HG03280 (cell line): ENCODE measurements at regions not wholly inside any gene's neighbourhood (a gene's known extent, or its start where the extent isn't known, plus 50 kb on each side); places are given as distances from the start of the nearest gene placed in this dataset.
A peak's percentile ranks its signal among the peaks of the same experiment; 100 is the strongest.

Source experiments
- ATAC-seq: cut with Tn5 transposase; IDR thresholded peaks from one replicate; pipeline ENCODE4 v1.9.1; 2021; ENCODE audit warnings: mild to moderate bottlenecking, moderate library complexity; ENCODE audit not compliant: unreplicated experiment

DNA sequence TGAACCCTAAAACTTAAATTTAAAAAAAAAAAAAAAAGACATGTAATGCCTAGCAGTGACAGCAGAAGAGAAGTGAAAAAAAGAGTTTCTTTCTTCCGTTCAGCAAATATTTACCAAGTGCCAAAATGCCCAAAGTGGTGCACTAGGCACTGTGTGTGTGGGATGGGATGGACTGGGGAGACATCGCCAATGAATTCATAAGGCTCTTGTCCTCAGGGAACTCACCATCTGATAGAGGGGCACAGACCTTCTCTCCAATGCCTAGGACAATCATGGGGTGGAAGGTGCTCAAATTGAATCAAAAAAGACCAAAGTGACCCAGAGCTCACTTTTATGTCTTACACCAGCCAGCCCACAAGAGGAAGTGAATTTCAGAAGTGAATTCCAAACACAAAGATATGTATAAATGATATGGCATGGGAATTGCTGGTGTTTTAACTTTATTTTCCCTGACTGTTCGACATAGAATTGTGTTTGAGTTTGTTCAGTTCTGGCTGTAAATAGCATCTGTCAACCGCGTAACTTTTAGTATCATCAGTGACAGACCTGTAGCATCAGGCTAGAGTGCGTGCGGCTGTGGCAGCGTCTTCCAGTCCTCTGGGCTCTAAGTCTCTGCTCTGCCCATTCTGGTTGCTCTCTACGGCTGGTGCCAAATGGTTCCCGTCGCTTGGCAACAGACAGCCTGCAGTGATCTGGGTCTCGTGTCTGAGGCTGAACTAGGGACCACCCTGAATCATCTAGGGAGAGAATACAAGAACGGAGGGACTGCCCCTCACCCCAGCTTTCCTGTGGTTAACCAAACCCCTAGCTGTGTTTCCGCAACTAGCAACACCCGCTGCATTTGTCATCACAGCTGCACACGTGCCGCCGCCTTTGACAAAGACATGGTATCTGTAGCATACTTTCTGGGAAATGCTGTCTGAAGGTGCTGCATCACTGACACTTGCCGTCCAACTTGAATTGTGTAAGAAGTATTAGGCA lies 154.0 kb upstream of the THBS1 start:
- ATAC-seq, result peak; percentile 85

DNA sequence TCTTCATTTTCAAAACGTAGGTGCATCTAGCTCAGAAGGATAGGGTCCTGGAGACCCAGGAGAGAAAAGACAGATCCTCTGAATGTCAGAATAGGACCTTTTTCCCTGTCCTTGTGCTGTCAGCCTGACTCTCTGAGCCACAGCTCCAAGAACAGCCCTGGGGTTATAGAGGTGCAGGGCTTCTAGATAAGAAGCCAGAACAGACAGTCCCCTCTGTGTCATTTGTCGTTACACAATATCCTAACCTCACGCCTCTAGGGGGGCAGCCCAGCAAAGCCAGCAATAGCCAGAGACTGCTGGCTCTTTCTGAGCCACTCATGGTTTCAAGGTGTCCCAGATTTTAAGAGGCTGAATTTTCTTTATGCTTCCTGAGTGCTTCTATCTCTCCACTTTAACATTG lies 153.2 kb upstream of the THBS1 start:
- no peak for ATAC-seq

DNA sequence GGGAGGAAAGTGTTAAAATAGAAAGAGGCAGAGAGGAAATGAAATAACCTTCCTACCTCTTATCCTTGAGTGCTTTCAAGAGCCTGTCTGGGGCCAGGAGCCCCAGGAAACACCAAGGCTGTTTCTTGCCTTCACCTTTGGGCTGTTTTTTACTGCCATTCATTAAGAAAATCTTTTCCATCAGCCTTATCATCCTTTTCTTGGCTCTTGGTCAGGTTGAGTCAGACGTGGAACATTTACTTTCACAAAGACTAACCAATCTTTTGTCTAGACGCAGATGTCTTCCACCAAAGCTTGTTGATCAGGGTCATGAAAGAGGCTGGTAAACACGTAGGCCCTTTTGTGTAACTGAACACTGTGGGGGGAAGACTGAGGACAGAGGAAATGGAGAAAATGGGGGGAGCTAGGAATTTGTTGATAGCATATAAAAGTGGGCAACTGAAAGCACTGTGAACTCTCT lies 151.0 kb upstream of the THBS1 start:
- no peak for ATAC-seq

DNA sequence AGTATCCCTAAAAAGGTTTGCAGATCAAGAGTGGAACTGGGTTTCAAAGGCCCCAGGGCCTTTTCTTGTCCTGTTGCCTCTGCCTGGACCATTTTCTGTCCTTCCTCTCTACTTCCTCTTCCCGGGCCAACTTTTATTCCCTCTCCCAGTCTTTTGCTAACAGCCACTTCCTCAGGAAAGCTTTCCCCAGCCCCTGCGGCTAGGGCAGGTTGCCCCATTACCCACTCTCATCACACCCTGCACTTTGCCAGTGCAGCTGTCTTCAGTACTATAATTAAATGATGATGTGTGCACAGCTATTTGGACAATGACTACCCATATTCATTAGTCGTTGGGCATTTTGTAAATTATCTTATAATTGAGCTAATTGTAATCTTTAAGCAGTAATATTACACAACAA lies 150.5 kb upstream of the THBS1 start:
- no peak for ATAC-seq

DNA sequence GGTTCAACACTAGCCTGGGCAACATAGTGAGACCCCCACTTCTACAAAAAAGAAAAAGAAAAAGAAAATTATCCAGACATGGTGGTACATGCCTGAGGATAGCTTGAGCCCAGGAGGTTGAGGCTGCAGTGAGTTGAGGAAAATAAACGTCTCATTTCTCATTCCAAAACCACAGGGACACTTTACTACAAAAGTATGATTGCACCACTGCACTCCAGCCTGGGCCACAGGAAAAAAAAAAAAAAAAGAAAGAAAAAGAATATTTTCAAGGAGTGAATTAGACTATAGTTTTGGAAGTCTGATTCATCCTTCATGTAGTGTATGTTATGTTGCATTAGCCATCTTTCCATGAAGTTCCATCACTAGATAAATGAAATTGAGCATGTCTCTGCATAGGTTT lies 149.5 kb upstream of the THBS1 start:
- no peak for ATAC-seq

DNA sequence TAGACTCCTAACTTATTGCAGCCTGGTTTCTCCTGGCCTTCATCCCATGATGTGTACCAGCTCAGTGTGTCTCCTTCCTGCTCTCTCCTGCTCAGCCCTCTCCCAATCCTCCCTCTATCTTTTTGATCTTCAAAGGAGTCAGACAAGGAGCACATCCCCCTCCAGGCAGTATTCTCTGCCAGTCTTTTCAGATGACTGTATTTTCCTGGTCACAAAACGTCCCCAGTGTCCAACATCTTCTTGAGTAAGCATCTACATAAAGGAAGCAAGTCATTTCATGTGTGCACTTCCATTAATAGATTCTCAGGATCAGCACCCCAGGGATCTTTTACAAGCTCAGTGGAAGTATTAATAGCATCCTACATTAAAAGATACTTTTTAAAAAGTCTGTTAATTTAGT lies 148.9 kb upstream of the THBS1 start:
- ATAC-seq, result no peak

DNA sequence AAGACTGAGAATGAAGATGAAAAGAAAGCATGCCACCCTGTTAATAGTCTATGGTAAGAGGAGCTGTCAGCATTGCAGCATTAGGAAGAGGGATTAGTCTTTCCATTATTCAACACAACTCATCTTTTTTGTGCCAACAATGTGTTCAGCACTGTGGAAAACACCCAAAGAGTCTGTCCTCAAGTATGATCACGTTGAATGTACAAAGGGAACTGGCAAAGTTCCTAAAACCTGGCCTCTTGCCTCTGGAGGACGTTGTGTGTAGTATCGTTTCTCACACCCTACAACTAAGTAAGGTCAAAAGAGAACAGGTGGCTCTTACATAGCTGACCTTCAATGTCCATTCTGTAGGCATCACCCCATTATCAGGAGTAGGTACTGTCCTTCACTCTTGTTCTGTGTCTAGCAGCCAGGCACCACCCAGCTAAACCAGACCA lies 147.9 kb upstream of the THBS1 start:
- no peak for ATAC-seq

DNA sequence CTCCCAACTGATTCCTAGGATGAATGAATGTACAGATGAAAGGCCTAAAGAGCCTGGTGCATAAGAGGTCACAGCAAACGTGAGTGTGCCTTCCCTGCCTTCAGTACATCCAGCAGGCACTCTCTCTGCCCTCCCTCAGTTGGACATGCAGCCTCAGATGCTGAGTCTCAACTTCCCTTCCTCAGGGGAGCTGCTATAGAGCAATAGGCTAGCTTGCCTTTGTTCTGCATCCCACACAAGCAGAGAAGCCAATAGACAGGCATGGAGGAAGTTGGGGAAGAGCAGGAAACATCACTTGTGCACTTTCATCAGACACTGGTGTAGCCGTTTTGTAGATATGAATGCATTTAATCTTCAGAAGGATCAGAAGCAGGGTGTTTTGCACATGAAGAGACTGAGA lies 147.5 kb upstream of the THBS1 start:
- ATAC-seq, result no peak

DNA sequence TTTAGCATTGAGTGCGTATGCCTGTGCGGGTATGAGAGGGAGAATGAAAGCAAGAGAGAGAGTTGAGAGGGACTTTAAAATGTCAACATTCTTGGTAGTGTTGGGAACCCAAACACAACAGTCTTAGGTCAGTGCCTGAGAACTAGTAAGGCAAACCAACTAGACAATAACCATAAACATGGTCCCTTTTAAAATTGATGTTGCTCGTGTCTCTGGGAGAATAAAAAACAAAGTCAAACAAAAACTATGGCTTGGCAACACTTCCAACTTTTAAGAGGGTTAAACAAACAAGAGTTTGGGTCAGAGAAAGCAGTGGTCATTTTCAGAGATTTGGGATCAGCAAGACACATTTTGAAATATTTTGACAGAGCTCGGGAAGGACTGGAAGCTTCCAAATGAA lies 146.7 kb upstream of the THBS1 start:
- no peak for ATAC-seq

- ATAC-seq, result no peak
Observed at GRCh38 chr15:39434751-39435238, 146.1 kb upstream of the THBS1 start.

GRCh38 chr15:39435244-39435643 lies 145.6 kb upstream of the THBS1 start:
- no peak for ATAC-seq

GRCh38 chr15:39438260-39438659 lies 142.6 kb upstream of the THBS1 start:
- ATAC-seq, result no peak

- ATAC-seq, result no peak
Observed at GRCh38 chr15:39438799-39439592, 141.9 kb upstream of the THBS1 start.

GRCh38 chr15:39442898-39443297 lies 138.0 kb upstream of the THBS1 start:
- no peak for ATAC-seq

DNA sequence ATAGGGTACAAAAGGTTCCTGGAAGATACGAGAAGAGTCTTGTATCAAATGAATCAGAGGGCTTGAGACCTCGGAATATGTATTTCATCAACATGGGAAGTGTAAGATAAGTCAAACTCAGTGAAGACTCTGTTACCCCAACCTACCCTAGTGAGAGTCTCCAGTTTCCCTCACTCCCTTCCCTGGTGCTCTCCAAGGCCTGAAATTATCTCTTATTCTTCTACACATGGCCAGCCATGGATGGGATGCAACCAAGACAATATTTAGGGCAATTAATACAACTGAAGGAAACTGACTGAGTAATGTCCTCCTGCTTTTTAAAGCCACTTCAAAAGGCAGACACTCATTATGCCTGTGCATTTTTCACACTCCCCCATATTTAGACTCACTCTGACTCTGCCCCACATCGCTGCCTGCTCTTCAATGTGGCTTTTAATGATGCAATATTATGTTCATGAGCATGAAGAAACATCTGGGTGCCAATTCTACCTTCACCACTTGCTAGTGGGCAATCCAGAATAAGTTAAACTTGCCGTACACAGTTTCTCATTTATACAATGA lies 137.1 kb upstream of the THBS1 start:
- no peak for ATAC-seq

GRCh38 chr15:39444735-39445470 lies 136.0 kb upstream of the THBS1 start:
- ATAC-seq, result no peak

DNA sequence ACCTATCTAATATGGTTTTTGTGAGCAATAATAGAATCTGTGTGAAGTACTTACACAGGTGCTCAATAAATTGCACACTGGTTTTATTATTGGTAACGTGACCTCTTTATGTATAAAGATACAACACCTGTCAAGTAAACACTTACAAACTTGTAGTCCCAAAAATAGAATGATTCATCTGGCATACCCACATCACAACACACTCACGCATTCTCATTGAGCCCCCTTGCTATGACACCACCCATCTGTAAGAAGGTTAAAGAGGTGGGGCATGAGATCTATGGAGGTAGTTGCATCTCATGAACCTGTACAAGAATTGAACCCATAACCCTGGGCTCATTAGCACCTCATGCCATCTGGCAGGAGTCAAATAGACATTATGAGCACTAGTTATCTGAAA lies 134.9 kb upstream of the THBS1 start:
- ATAC-seq, result no peak

GRCh38 chr15:39447346-39447745 lies 133.5 kb upstream of the THBS1 start:
- no peak for ATAC-seq

- ATAC-seq, result no peak
Observed at GRCh38 chr15:39447881-39448280, 133.0 kb upstream of the THBS1 start.

GRCh38 chr15:39448409-39448808 lies 132.5 kb upstream of the THBS1 start:
- no peak for ATAC-seq
